Cardiac septum (tissue), 1 donor: ENCODE measurements at regions not wholly inside any gene's neighbourhood (a gene's known extent, or its start where the extent isn't known, plus 50 kb on each side); places are given as distances from the start of the nearest gene placed in this dataset.

ENCODE experiments used
- DNase-seq: peaks from one replicate; pipeline ENCODE4 v3.0.0-alpha.2; 2020; ENCODE audit warnings: low spot score
- intact Hi-C: fragments of 100-400 bp; cut with DNase I; formaldehyde crosslinking; loops from one replicate; pipeline ENCODE4 v1.14.0; 2022
- donor health status: DM: no; HTN: no; CAD: no.

DNA sequence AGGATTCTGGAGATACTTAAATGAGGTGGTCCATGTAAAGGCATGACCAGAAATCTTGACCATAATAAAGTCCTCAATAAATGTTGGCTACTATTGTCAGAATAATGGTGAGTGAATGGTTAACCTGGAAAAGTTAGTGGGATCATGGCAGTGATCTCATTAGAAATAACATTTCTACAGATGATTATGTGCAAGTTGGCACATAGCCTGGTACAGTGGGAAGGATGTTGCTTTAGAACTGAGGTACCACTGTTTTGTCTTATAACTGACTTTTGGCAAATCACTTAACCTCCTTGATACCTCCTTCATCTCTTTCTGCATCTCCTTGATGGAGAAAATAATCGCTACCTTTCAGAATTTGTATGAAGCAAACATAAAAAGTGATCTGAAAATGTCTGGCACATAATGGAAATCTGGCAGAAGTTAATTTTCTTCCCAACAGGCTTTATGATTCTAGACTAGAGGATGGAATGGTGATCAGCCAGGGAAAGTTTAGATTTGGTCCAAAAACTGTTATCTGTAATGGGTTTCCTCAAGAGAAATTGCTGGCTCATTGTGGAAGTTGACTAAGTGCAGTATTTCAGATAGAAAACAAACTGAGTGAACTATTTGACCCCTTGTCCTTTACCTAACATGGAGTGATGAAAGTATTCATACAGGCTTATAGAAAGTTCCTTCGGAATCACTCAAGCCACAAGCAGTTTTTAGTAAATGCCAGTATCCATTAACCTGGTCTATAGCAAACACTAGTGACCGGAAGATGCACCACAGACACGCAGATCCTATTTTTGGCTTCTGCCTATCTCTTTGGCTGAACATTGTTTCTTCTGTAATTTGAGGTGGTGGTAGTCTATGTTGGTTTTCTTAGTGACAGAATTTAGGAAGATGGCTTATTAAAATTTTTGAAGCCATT lies 449.6 kb upstream of the TGFBR2 start:
- intact Hi-C loops = no loop called here
- no peak for DNase-seq

DNA sequence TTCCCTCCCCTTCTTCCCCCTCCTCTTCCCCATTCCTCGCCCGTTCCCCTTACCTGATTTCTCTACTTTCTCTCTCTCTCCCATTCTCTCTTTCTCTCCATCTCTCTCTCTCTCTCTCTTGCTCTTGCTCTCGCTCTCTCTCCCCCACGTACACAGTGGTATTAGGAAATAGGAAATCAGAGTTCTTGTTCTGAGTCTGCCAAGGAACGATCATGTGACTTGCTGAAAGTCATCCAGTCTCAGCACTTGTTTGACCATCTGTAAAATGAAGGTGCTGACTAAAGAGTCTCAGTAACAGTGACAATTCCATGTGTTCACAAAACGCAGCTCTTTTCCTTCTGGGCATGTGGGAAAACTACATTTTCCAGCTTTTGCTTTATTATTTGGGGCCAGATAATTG lies 445.0 kb upstream of the TGFBR2 start:
- intact Hi-C loops = loop anchor here (5.0 kb wide), 1 partner anchor 36 kb away; no protein-coding TSS in a partner anchor
- DNase-seq = no peak

DNA sequence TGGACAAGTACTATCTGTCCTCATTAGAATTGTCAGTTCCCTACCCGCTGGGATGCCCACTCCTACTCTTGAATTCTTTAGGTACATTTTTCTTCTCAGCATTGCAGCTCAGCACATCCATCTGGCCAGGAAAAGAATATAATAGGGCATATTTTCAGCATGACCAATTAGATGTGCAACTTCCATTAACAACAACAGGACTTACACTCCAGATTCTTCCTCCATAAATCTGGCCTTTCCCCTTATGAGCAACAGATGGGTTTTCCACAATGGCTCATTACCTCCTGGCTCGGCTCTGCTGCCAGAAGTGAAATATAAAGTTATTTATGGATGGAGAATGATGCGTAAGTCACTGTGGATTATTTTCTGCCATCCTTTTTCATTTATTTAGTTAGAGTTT lies 443.8 kb upstream of the TGFBR2 start:
- no peak for DNase-seq
- intact Hi-C loops = loop anchor here (5.0 kb wide), 1 partner anchor 35 kb away; no protein-coding TSS in a partner anchor

GRCh38 chr3:30166535-30166934 lies 439.9 kb upstream of the TGFBR2 start:
- intact Hi-C loops = no loop called here
- DNase-seq = no peak

- intact Hi-C loops = no loop called here
These were observed 438.8 kb upstream of the TGFBR2 start for GRCh38 chr3:30167541-30168011.

GRCh38 chr3:30169487-30169886 lies 436.9 kb upstream of the TGFBR2 start:
- DNase-seq = no peak
- intact Hi-C loops = no loop called here

More at GRCh38 chr3:30167541-30168011, 438.8 kb upstream of the TGFBR2 start:
- DNase-seq = no peak

DNA sequence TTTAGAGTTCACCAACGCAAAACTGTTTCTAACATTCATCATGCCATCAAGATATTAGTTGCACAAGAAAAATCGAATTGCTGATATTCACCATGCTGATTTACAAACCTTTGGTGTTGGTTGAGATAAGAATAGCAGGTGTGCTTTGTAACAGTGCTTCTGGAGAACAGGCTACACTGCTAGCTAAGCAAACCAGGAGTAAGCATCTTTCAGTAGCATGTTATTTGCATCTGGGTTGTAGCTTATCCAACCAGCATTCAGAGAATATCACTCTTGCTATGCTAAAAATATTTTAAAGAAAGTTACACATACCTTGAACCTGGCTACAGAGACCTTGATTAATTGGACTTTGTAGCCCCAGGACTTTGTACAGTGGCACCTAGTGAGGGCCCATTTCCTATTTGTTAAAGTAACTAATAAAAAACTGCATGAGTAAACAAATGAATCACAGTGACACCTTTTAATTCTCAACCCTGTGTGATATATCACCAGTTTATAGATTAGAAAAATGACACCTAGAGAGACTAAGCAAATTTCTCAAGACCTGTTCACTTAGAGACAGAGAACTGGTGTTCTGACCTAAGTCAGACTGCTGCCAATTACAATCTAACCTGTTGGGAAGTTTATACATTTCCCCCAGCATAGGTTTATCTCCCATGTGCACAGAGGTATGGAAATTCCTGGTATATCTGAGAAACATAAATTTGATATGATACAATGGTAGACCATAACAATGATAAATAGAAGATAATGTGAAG lies 435.5 kb upstream of the TGFBR2 start:
- intact Hi-C loops = no loop called here
- no peak for DNase-seq

DNA sequence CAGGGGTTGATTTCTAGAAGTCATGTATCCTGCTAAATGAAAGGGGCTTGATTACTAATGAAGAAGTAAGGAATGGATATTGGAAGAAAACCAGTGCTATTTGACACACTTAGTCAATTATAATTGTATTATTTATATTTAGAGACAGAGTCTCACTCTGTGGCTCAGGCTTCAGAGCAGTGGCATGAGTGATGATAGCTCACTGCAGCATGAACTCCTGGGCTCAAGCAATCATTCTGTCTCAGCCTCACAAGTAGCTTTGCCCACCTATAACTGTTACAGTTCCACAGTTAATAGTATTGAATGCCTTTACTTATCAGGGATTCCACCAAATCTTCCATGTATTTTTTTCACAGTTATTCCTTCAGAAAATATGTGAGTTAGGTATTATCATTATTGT lies 432.0 kb upstream of the TGFBR2 start:
- intact Hi-C loops = no loop called here
- DNase-seq = no peak

DNA sequence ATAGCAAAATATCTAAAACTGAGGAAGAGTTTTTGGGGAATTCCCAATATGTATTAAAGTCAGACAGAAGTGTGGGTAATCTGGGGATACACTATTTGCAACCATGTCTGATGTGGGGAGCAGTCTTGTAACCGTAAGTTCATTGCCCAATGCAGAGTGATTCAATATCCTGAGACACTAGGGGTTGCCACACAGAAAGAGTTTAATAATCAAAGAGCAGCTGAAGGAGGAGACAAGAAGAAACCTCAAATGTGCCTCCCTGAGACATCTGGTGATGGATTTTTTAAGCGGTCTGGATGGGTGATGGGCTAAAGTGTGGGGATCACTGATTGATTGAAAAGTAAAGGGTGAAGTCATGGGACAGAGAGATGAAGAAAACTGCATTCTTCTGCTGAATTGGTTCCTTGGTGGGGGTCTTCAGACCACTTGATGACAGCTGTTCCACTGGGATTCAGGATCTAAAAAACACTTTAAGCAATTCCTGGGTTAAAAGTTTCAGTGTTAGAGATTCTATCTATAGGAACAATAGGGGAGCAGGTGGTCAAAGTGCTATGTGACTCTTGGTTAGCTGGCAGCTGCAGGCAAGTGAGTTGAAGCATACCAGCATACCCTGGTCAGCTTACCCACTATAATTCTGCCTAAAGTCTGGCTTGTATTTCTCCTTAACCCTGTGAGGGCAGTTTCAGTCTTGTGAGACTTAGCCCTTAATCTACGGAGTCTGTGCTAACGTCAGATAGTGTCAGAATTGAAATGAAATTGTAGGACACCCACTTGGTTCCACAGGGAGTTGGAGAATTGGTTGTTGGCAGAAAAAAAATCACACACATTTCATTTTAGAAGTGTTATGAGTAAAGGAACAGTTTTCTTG lies 425.9 kb upstream of the TGFBR2 start:
- intact Hi-C loops = no loop called here

DNA sequence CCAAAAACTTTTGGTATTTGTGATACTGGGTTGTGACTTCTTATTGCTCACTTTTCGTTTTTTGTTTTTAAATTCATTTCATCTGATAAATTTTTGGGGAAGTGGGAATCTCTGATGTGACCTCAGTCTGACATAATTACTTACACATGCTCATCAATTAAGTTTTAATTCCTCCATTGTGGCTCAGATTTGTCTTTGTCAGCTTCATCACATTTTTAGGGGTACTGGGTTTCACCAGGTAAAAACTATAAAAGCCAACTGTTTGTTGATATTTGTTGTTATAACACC lies 425.3 kb upstream of the TGFBR2 start:
- DNase-seq = no peak
- intact Hi-C loops = no loop called here

More for the DNA sequence above, 425.9 kb upstream of the TGFBR2 start:
- no peak for DNase-seq

DNA sequence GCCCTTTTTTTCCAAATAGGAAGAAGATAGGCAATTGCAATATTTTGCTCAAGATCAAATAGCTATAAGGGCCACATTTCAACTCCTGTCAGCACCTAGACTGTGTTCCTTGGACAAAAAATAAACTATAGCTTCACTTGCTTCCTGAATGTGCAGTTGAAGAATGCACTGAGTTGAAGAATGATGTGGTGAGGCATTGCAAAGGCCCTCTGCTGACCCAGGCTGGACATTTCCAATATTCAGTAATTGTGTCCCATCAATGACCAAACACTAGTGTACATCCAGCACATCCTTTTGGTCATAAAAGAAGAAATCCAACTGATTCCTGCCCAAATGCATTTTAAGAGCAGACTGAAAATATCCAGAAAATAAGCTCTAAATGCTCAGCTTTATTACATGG lies 424.8 kb upstream of the TGFBR2 start:
- DNase-seq = no peak
- intact Hi-C loops = no loop called here

- DNase-seq = no peak
- intact Hi-C loops = no loop called here
These were observed 423.0 kb upstream of the TGFBR2 start for GRCh38 chr3:30183421-30183820.

- intact Hi-C loops = no loop called here
- DNase-seq = no peak
These were observed 422.1 kb upstream of the TGFBR2 start for GRCh38 chr3:30184091-30184810.

GRCh38 chr3:30185872-30186271 lies 420.5 kb upstream of the TGFBR2 start:
- no peak for DNase-seq
- intact Hi-C loops = no loop called here

DNA sequence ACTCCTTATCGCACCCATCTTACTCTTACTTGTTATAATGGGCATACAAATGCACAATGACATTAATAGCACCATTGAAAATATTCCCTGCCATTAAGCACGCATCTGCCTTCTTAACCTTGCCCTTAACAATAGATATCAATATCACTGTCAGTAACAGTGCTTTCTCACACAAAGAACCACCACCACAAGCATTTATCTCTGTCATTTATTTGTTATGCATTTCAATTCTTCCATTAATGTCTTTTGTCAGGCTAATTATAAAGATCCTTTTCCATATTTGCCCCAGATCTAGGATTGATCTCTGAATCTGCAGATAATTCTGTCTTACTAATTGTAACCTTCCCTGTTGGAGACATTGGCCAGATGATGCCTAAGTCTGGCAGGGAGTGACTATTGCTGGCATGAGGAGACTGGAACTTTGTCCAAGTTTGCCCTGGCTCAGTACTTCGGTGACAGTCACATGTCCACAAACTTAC lies 419.6 kb upstream of the TGFBR2 start:
- no peak for DNase-seq
- intact Hi-C loops = no loop called here

DNA sequence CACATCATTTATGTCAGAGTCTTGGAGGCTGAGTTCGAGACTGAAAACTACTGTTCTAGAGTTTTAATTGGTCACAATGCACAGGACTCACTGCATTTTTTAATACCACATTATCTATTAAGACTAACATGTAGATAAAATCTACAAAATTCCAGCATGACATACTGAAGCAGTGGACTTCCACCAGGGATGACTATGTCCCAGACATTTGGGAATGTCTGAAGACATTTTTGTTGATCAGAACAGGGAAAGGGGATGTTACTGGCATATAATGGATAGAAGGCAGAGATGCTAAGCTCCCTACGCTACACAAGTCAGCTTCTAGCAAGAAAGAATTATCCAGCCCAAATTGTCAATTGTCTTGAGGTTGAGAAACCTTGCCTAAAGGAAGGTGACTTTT lies 419.0 kb upstream of the TGFBR2 start:
- DNase-seq = no peak
- intact Hi-C loops = no loop called here

DNA sequence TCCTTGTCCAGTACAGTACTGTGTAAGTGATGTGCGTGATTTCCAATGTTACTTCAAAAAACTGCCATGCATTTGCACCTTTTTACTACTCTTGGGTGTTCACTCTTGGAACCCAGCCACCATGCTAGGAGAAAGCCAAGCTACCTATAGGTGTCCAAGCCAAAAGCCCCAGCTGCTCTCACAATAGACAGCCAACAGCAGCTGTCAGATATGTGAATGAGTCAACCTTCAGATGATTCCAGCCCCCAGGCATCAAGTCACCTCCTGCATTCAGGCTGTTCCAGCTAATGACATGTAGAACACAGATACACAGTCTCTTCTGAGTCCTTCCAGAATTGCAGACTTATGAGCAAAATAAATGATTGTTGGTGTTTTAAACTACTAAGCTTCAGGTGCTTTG lies 417.7 kb upstream of the TGFBR2 start:
- intact Hi-C loops = no loop called here
- no peak for DNase-seq

DNA sequence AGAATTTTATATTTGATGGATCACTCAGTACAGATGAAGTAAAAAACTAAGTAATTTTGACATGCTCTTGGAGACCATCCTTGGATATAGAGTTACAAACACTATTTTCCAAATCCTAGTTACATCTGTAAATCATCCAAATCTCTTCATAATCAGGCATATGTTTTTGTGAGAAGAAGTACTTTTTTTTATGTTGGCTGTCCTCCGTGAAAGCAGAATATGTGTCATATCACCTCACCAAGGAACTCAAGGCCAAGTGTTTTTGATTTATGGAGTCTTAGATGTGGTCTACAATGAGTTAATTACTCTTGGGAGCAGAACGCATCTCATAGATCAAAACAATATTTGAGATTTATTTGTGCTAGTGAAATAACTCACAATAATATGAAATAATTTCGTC lies 416.5 kb upstream of the TGFBR2 start:
- DNase-seq = no peak
- intact Hi-C loops = no loop called here

DNA sequence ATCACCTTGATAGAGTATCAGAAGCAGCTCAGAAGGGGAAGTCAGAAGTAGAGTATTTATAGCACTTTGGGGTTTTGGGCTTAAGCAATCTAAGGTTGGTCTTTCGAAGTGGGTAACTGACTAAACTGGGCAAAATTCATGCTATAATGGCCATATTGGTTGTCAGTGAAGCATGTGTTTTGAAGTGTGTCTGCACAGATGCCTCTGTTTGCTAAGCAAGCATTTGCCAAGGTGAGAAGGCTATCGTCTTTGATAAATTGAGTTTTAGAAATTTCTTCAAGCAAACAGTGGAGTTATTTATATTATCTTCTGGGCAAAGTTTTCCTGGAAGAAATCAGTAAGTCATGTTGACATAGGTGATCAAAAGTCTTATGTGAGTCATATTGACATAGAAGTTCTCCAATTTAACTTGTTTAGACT lies 412.8 kb upstream of the TGFBR2 start:
- intact Hi-C loops = no loop called here

More for the DNA sequence above, 412.8 kb upstream of the TGFBR2 start:
- DNase-seq = no peak
